ENCODE measurements at regions not wholly inside any gene's neighbourhood (a gene's known extent, or its start where the extent isn't known, plus 50 kb on each side); places are given as distances from the start of the nearest gene placed in this dataset.

GRCh38 chr16:81170824-81171223 is 67.7 kb upstream of the BCO1 start:
- TF ChIP-seq CTCF (optimal IDR thresholded peaks at IDR 0.05 in 1 of 3, IDR thresholded peaks at IDR 0.05 in 1 of 3, conservative IDR thresholded peaks at IDR 0.05 in 1 of 3; ENCODE audit: extremely low read depth in 1 of 3, insufficient read depth in 2 of 3, low read length in 3 of 3) (no peak), EZH2 (IDR thresholded peaks at IDR 0.05; ENCODE audit: low read length) (no peak)
